Tibial nerve (tissue), 4 donors: ENCODE measurements at regions not wholly inside any gene's neighbourhood (a gene's known extent, or its start where the extent isn't known, plus 50 kb on each side); places are given as distances from the start of the nearest gene placed in this dataset.

ENCODE experiments used
- DNase-seq, 2 donors: peaks; one replicate each; pipeline ENCODE4 v3.0.0-alpha.2; 2019; ENCODE audit warnings: low spot score in 2 of 2
- H3K27ac ChIP-seq, 4 donors: fragments of 200-600 bp; sonication (generic) in 3 of 4; one replicate each; pipeline ENCODE4 v1.5.1; 2017 to 2019; ENCODE audit warnings: mild to moderate bottlenecking in 1 of 4
- H3K27me3 ChIP-seq, 2 donors: fragments of 200-600 bp; sonication (generic) in 1 of 2; one replicate each; pipeline versions ENCODE4 v1.5.1 to v1.6.0; 2017 to 2019
- H3K36me3 ChIP-seq, 3 donors: fragments of 200-600 bp; sonication (generic); one replicate each; pipeline ENCODE4 v1.5.1; 2018 to 2019
- H3K4me1 ChIP-seq, 4 donors: fragments of 200-600 bp; sonication (generic) in 3 of 4; one replicate each; pipeline ENCODE4 v1.5.1; 2017 to 2019
- H3K4me3 ChIP-seq, 4 donors: fragments of 200-600 bp; sonication (generic) in 3 of 4; one replicate each; pipeline ENCODE4 v1.5.1; 2017 to 2019; ENCODE audit warnings: mild to moderate bottlenecking in 1 of 4, moderate library complexity in 1 of 4
- H3K9me3 ChIP-seq, 4 donors: fragments of 200-600 bp; sonication (generic) in 3 of 4; one replicate each; pipeline ENCODE4 v1.5.1; 2017 to 2019
- CTCF ChIP-seq, 5 experiments: fragments of 200-600 bp in 3 of 5; fragments of 450-650 bp in 2 of 5; sonication (generic) in 3 of 5; IDR thresholded peaks; one replicate each; pipeline ENCODE4 v1.5.1; 2016 to 2019; ENCODE audit warnings: antibody characterized with exemption in 5 of 5, mild to moderate bottlenecking in 3 of 5, moderate library complexity in 2 of 5
- EP300 ChIP-seq, 2 donors: sonication (generic); formaldehyde crosslinking; IDR thresholded peaks; one replicate each; pipeline ENCODE4 v1.6.1; 2017; ENCODE audit warnings: antibody characterized with exemption in 2 of 2, mild to moderate bottlenecking in 1 of 2
- POLR2A ChIP-seq, 2 donors: fragments of 450-650 bp; IDR thresholded peaks; one replicate each; pipeline ENCODE4 v1.6.1; 2017; ENCODE audit warnings: antibody characterized with exemption in 2 of 2, mild to moderate bottlenecking in 2 of 2, moderate library complexity in 2 of 2
- WGBS, 2 donors: methylation state at CpG; one replicate each; pipeline ENCODE4 v1.1.5; 2018; 5-methylcytosine and 5-hydroxymethylcytosine counted together

- no peaks in the 10 kb centered on the region for H3K27me3 ChIP-seq
- H3K4me1 ChIP-seq = peaks cover 0 to 30% (median 0%) of the 10 kb centered on the region in 4 donors
- no peak for TF ChIP-seq CTCF (IDR thresholded peaks at IDR 0.05)
- no peak for TF ChIP-seq POLR2A (IDR thresholded peaks at IDR 0.05)
- TF ChIP-seq EP300 (IDR thresholded peaks at IDR 0.05) = no peak
- no peak overlapping the region for H3K27ac ChIP-seq
- no peak overlapping the region for H3K4me3 ChIP-seq
- WGBS, 2 donors = 61 to 65% methylated on average over 6 of the region's 6 CpGs
- H3K9me3 ChIP-seq = peaks cover 0 to 3% (median 0%) of the 10 kb centered on the region in 4 donors
- no peaks in the 10 kb centered on the region for H3K36me3 ChIP-seq
- no peak for DNase-seq
Measured at GRCh38 chr5:116738615-116739261, 164.1 kb upstream of the SEMA6A start.

DNA sequence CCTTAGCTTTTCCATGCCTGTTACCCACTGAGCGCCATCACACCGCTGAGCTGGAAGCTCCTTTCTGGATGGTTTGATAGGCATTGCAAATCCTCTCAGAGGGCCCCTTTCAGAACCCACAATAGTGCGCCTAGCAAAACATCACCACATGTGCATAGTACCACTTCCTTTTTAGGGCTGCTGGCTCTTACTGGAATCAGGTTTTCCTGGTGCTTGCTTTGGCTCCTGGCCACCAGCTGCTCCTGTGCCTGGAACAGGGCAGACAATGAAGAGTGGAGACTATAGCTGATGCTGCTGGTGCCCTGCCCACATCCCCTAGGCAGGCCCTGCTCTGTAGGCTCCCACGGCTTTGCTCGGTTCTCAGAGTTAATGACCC, 163.6 kb upstream of the SEMA6A start:
- Histone ChIP-seq H3K4me3 (no peak overlapping the region), H3K36me3 (no peaks in the 10 kb centered on the region), H3K9me3 (no peaks in the 10 kb centered on the region), H3K27me3 (no peaks in the 10 kb centered on the region), H3K27ac (no peak overlapping the region), H3K4me1 (peaks cover 0 to 30% (median 0%) of the 10 kb centered on the region in 4 donors)
- no peak for DNase-seq
- TF ChIP-seq POLR2A (IDR thresholded peaks at IDR 0.05) (no peak), EP300 (IDR thresholded peaks at IDR 0.05) (peak in 1 of 2 donors; percentile 21)
- 51 to 54% methylated on average over 5 of the region's 5 CpGs for WGBS, 2 donors

DNA sequence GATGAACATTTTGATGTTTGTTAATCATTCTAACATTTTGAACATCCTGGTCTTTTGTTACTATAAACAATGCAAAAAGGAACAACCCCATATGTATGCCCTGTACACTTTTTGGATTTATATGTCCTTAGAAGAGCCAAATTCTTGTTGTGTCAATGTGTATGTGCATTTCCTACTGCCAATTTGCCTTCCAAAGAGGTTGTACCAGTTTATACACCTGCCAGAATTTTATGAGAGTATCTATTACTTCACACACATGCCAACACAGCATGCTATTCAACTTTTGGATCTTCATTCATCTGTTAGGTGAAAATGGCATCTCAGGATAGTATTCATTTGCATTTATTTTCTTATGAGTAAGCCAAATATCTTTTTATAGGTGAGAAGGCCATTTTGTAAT, 162.0 kb upstream of the SEMA6A start:
- H3K4me1 ChIP-seq = peaks cover 0 to 30% (median 0%) of the 10 kb centered on the region in 4 donors

GRCh38 chr5:116733991-116734975, 159.7 kb upstream of the SEMA6A start:
- Histone ChIP-seq H3K4me3 (no peak overlapping the region), H3K27ac (no peak overlapping the region), H3K27me3 (no peaks in the 10 kb centered on the region), H3K9me3 (no peaks in the 10 kb centered on the region), H3K36me3 (no peaks in the 10 kb centered on the region), H3K4me1 (peaks cover 0 to 23% (median 0%) of the 10 kb centered on the region in 4 donors)
- 56 to 59% methylated on average over 10 to 11 of the region's 11 CpGs for WGBS, 2 donors
- no peak for TF ChIP-seq CTCF (IDR thresholded peaks at IDR 0.05)
- no peak for TF ChIP-seq POLR2A (IDR thresholded peaks at IDR 0.05)
- no peak for TF ChIP-seq EP300 (IDR thresholded peaks at IDR 0.05)
- no peak for DNase-seq

More for the DNA sequence above, 162.0 kb upstream of the SEMA6A start:
- no peaks in the 10 kb centered on the region for H3K36me3 ChIP-seq
- H3K9me3 ChIP-seq = no peaks in the 10 kb centered on the region
- no peak overlapping the region for H3K27ac ChIP-seq
- H3K4me3 ChIP-seq = no peak overlapping the region
- TF ChIP-seq POLR2A (IDR thresholded peaks at IDR 0.05) (no peak), CTCF (IDR thresholded peaks at IDR 0.05) (no peak), EP300 (IDR thresholded peaks at IDR 0.05) (no peak)
- H3K27me3 ChIP-seq = no peaks in the 10 kb centered on the region
- DNase-seq = no peak

DNA sequence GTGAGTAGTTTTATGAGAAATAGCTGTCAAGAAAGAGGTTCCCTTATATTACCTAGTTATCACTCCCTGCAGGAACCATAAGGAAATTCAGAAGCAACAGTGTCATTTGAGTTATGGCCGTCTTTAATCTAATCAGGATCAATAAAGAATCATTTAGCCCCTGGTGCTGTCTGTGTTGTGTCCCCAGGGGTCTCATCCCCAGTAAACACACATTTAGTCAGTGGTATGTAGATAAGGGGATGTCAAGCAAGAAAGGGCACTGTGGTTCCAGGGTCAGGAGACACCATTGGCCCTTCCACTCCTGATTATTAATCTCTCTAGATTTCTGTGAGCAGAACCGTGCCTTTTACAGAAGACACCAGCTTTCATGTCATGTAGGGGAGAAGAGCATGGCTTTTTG, 158.0 kb upstream of the SEMA6A start:
- Histone ChIP-seq H3K27ac (no peak overlapping the region), H3K4me1 (peaks cover 0 to 6% (median 0%) of the 10 kb centered on the region in 4 donors), H3K27me3 (no peaks in the 10 kb centered on the region), H3K4me3 (no peak overlapping the region), H3K9me3 (no peaks in the 10 kb centered on the region), H3K36me3 (no peaks in the 10 kb centered on the region)
- DNase-seq = no peak
- TF ChIP-seq EP300 (IDR thresholded peaks at IDR 0.05) (no peak), POLR2A (IDR thresholded peaks at IDR 0.05) (no peak), CTCF (IDR thresholded peaks at IDR 0.05) (no peak)
- 88 to 89% methylated on average over 2 of the region's 2 CpGs for WGBS, 2 donors
